ENCODE measurements at regions not wholly inside any gene's neighbourhood (a gene's known extent, or its start where the extent isn't known, plus 50 kb on each side); places are given as distances from the start of the nearest gene placed in this dataset.
"Not testable (repeated sequence)": the region's sequence is repeated elsewhere in the genome, so short reads cannot be mapped to it uniquely, and the experiment has no call there.

DNA sequence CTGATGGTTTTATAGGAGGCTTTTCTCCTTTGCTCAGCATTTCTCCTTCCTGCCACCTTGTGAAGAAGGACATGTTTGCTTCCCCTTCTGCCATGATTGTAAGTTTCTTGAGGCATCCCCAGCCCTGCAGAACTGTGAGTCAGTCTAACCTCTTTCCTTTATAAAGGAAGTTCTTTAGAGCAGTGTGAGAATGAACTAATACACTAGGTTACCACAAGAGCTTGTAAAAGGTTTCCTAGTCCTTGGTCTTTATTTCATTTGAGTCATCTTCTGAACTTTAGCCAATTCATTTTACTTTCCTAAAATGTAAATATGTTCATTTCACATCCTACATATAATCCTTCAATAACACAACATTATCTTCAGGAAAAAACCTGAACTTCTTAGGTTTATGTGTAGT, 365.3 kb downstream of the HHIPL2 start:
- Histone ChIP-seq H3K4me3 (no peak overlapping the region), H3K9me3 (no peaks in the 10 kb centered on the region), H3K36me3 (no peaks in the 10 kb centered on the region), H3K27ac (no peak overlapping the region), H3K27me3 (no peaks in the 10 kb centered on the region), H3K4me1 (no peaks in the 10 kb centered on the region)
- no peak for DNase-seq
- TF ChIP-seq CTCF (IDR thresholded peaks at IDR 0.05) (no peak), POLR2A (IDR thresholded peaks at IDR 0.05) (no peak)
- intact Hi-C loops (cut with DNase I; ENCODE audit: low total_unique reads) = no loop called here

DNA sequence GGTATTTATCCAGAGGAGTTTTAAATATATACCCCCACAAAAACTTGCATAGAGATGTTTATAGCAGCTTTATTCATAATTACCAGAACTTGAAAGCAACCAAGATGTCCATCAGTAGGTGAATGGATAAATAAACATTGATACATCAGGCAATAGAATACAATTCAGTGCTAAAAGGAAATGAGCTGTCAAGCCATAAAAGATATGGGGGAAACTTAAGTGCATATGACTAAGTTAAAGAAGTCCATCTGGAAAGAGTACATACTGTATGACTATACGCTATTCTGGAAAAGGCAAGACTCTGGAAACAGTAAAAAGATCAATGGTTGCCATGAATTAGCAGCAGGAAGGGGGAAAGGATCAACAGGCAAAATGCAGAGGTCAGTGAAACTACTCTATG, 366.7 kb downstream of the HHIPL2 start:
- no peak for DNase-seq
- Histone ChIP-seq H3K9me3 (no peaks in the 10 kb centered on the region), H3K4me3 (no peak overlapping the region), H3K36me3 (no peaks in the 10 kb centered on the region), H3K27ac (no peak overlapping the region), H3K4me1 (no peaks in the 10 kb centered on the region), H3K27me3 (no peaks in the 10 kb centered on the region)
- intact Hi-C loops (cut with DNase I; ENCODE audit: low total_unique reads) = no loop called here
- no peak for TF ChIP-seq CTCF (IDR thresholded peaks at IDR 0.05)
- no peak for TF ChIP-seq POLR2A (IDR thresholded peaks at IDR 0.05)

GRCh38 chr1:222177496-222177895, 370.4 kb downstream of the HHIPL2 start:
- H3K9me3 ChIP-seq; H3K27me3 ChIP-seq; H3K27ac ChIP-seq; DNase-seq; H3K4me3 ChIP-seq; H3K36me3 ChIP-seq; intact Hi-C loops (cut with DNase I; ENCODE audit: low total_unique reads); H3K4me1 ChIP-seq: not testable (repeated sequence)

GRCh38 chr1:222171005-222171404, 376.9 kb downstream of the HHIPL2 start:
- Histone ChIP-seq H3K4me1 (no peaks in the 10 kb centered on the region), H3K4me3 (no peak overlapping the region), H3K27me3 (no peaks in the 10 kb centered on the region), H3K27ac (no peak overlapping the region), H3K36me3 (no peaks in the 10 kb centered on the region), H3K9me3 (peaks cover 0 to 8% of the 10 kb centered on the region in 2 donors)
- TF ChIP-seq POLR2A (IDR thresholded peaks at IDR 0.05) = no peak
- TF ChIP-seq CTCF (IDR thresholded peaks at IDR 0.05) = peak in 2 of 4 experiments; percentile 5 to 10
- intact Hi-C loops (cut with DNase I; ENCODE audit: low total_unique reads) = no loop called here
- no peak for DNase-seq

GRCh38 chr1:222168621-222169020, 379.3 kb downstream of the HHIPL2 start:
- H3K27me3 ChIP-seq = no peaks in the 10 kb centered on the region
- H3K4me1 ChIP-seq = no peaks in the 10 kb centered on the region
- H3K4me3 ChIP-seq = no peak overlapping the region
- H3K36me3 ChIP-seq = no peaks in the 10 kb centered on the region
- H3K27ac ChIP-seq = no peak overlapping the region
- TF ChIP-seq POLR2A (IDR thresholded peaks at IDR 0.05) = no peak
- no peak for DNase-seq
- intact Hi-C loops (cut with DNase I; ENCODE audit: low total_unique reads) = no loop called here
- H3K9me3 ChIP-seq = peaks cover 0 to 8% of the 10 kb centered on the region in 2 donors

- Histone ChIP-seq H3K36me3 (no peaks in the 10 kb centered on the region), H3K4me3 (no peak overlapping the region), H3K9me3 (peaks cover 0 to 8% of the 10 kb centered on the region in 2 donors), H3K4me1 (no peaks in the 10 kb centered on the region), H3K27ac (no peak overlapping the region), H3K27me3 (no peaks in the 10 kb centered on the region)
- TF ChIP-seq POLR2A (IDR thresholded peaks at IDR 0.05) = no peak
- DNase-seq = no peak
- intact Hi-C loops (cut with DNase I; ENCODE audit: low total_unique reads) = no loop called here
Observed at GRCh38 chr1:222167896-222168295, 380.0 kb downstream of the HHIPL2 start.

DNA sequence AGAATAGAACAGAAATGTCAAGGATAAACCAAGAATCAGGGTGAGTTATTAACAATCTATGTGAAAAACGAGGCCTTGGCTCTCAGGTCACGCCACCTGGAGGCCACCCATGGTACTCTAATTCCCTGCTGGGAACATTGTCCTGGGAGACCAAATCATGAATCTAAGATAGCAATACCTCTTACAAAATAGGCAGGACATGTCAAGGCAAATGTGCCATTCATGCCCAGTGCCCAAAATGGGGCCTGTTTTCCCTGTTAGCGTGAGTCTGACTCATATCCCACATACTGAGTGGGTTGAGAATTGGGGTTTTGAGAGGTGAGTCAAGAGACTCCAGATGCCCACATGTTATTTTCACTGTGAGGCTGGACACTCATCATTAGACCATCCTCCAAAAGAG, 380.8 kb downstream of the HHIPL2 start:
- no peak for DNase-seq
- Histone ChIP-seq H3K36me3 (no peaks in the 10 kb centered on the region), H3K27me3 (no peaks in the 10 kb centered on the region), H3K9me3 (peaks cover 0 to 2% of the 10 kb centered on the region in 2 donors), H3K4me1 (no peaks in the 10 kb centered on the region), H3K27ac (no peak overlapping the region), H3K4me3 (no peak overlapping the region)
- intact Hi-C loops (cut with DNase I; ENCODE audit: low total_unique reads) = no loop called here
- no peak for TF ChIP-seq CTCF (IDR thresholded peaks at IDR 0.05)
- no peak for TF ChIP-seq POLR2A (IDR thresholded peaks at IDR 0.05)

Measured in uterus (tissue), 3 donors.